Amniotic epithelial cell (primary cell): ENCODE measurements at regions not wholly inside any gene's neighbourhood (a gene's known extent, or its start where the extent isn't known, plus 50 kb on each side); places are given as distances from the start of the nearest gene placed in this dataset.

Source experiments
- DNase-seq: peaks from one replicate; pipeline ENCODE4 v3.0.0-alpha.2; 2010; ENCODE audit warnings: low read depth

GRCh38 chr3:30553641-30554316 is 52.6 kb upstream of the TGFBR2 start:
- peak; percentile 15 for DNase-seq

- no peak for DNase-seq
Observed at GRCh38 chr3:30554317-30554690, 52.1 kb upstream of the TGFBR2 start.

GRCh38 chr3:30555968-30556367 is 50.4 kb upstream of the TGFBR2 start:
- DNase-seq, result no peak
